ENCODE measurements at regions not wholly inside any gene's neighbourhood (a gene's known extent, or its start where the extent isn't known, plus 50 kb on each side); places are given as distances from the start of the nearest gene placed in this dataset.

GRCh38 chr2:204483608-204484081 lies 61.6 kb upstream of the PARD3B start:
- FAIRE-seq, result no peak
- no peak for DNase-seq (ENCODE audit: extremely low spot score, insufficient read length, low read depth)

- no peak for FAIRE-seq
- no peak for DNase-seq (ENCODE audit: extremely low spot score, insufficient read length, low read depth)
Measured at GRCh38 chr2:204486321-204486720, 59.0 kb upstream of the PARD3B start.

GRCh38 chr2:204486805-204487204 lies 58.5 kb upstream of the PARD3B start:
- DNase-seq (ENCODE audit: extremely low spot score, insufficient read length, low read depth) (no peak), FAIRE-seq (no peak)

- no peak for FAIRE-seq
- no peak for DNase-seq (ENCODE audit: extremely low spot score, insufficient read length, low read depth)
Measured at GRCh38 chr2:204487447-204488229, 57.6 kb upstream of the PARD3B start.

GRCh38 chr2:204491528-204491927 lies 53.7 kb upstream of the PARD3B start:
- no peak for FAIRE-seq
- no peak for DNase-seq (ENCODE audit: extremely low spot score, insufficient read length, low read depth)

- DNase-seq (ENCODE audit: extremely low spot score, insufficient read length, low read depth), result no peak
- FAIRE-seq, result no peak
Measured at GRCh38 chr2:204492417-204492816, 52.9 kb upstream of the PARD3B start.

- FAIRE-seq (no peak), DNase-seq (ENCODE audit: extremely low spot score, insufficient read length, low read depth) (no peak)
Measured at GRCh38 chr2:204494681-204495080, 50.6 kb upstream of the PARD3B start.

GRCh38 chr2:204495381-204495780 lies 49.9 kb upstream of the PARD3B start:
- no peak for DNase-seq (ENCODE audit: extremely low spot score, insufficient read length, low read depth)
- FAIRE-seq, result no peak
